HEK293 (cell line): ENCODE measurements at regions not wholly inside any gene's neighbourhood (a gene's known extent, or its start where the extent isn't known, plus 50 kb on each side); places are given as distances from the start of the nearest gene placed in this dataset.

Experiments used
- CTCF ChIP-seq: fragments of 450-650 bp; formaldehyde crosslinking; IDR thresholded peaks from 2 replicates; pipeline ENCODE4 v1.5.1; 2016; ENCODE audit warnings: missing biosample characterization, missing genetic modification characterization
- HOXC10 ChIP-seq: sonication (generic); formaldehyde crosslinking; IDR thresholded peaks from 2 replicates; pipeline ENCODE4 v1.8.1; 2023; ENCODE audit warnings: mild to moderate bottlenecking, missing genetic modification reagents
- KLF9 ChIP-seq: fragments of 450-650 bp; formaldehyde crosslinking; IDR thresholded peaks from 2 replicates; pipeline ENCODE4 v1.5.1; 2016; ENCODE audit warnings: missing biosample characterization, missing genetic modification characterization, low read depth
- ZBTB26 ChIP-seq: fragments of 450-650 bp; formaldehyde crosslinking; optimal IDR thresholded peaks from 2 replicates; pipeline ENCODE3; 2016; ENCODE audit warnings: missing biosample characterization, mild to moderate bottlenecking, missing genetic modification characterization
- ZNF138 ChIP-seq: fragments of 450-650 bp; formaldehyde crosslinking; IDR thresholded peaks from 2 replicates; pipeline ENCODE4 v1.5.1; 2016; ENCODE audit warnings: missing biosample characterization, missing genetic modification characterization, borderline replicate concordance
- ZNF202 ChIP-seq: fragments of 450-650 bp; formaldehyde crosslinking; IDR thresholded peaks from 2 replicates; pipeline ENCODE4 v1.5.1; 2016; ENCODE audit warnings: missing biosample characterization, missing genetic modification characterization, borderline replicate concordance

DNA sequence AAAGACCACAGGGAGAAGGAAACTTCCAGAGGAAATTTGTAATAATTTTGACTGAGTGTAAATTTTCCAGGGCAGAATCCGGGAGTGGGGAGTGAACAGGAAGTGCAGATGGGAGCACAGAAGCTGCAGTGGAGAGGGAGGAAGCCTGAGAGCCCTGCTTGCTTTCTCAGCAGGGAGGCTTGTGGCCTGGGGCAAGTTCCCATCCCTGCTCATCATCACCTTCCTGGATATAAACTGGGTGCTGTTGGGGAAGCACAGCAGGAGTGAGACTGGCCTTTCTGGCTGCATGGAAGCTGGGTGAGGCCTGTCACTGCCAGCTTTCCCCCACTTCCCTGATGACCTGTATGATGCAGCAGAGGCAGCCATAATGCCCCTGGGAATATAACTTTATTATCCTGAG lies 532.9 kb downstream of the SLITRK6 start:
- TF ChIP-seq CTCF, result no peak
- no peak for TF ChIP-seq ZNF202 (tag by site-specific recombination)
- TF ChIP-seq ZNF138 (tag by site-specific recombination), result no peak
- no peak for TF ChIP-seq HOXC10 (CRISPR knock-in tag)
- no peak for TF ChIP-seq ZBTB26
- TF ChIP-seq KLF9 (tag by site-specific recombination), result no peak
